HS-27A (cell line): ENCODE measurements at regions not wholly inside any gene's neighbourhood (a gene's known extent, or its start where the extent isn't known, plus 50 kb on each side); places are given as distances from the start of the nearest gene placed in this dataset.

Experiments
- DNase-seq: peaks from one replicate; pipeline ENCODE4 v3.0.0-alpha.2; 2012; ENCODE audit warnings: low read depth, missing footprints

DNA sequence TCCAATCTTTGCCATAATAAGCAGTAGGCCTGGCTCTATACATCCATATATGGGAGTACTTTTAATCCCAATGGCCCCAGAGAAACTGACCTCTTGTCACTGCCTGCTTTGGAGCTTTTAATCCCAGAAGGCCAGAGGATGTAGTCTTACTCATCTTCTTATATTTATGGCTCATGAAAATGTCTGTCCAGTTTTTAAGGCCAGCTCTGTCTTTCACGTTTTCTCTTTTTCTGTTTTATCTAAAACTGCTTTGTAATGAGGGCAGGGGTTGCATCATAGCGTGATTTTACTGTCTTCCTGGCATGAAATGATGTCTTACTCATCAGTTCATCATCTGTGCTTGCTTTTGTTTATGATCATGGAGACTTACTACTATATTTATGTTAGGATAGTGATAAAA, 1094.9 kb downstream of the MAT2B start:
- DNase-seq = no peak

DNA sequence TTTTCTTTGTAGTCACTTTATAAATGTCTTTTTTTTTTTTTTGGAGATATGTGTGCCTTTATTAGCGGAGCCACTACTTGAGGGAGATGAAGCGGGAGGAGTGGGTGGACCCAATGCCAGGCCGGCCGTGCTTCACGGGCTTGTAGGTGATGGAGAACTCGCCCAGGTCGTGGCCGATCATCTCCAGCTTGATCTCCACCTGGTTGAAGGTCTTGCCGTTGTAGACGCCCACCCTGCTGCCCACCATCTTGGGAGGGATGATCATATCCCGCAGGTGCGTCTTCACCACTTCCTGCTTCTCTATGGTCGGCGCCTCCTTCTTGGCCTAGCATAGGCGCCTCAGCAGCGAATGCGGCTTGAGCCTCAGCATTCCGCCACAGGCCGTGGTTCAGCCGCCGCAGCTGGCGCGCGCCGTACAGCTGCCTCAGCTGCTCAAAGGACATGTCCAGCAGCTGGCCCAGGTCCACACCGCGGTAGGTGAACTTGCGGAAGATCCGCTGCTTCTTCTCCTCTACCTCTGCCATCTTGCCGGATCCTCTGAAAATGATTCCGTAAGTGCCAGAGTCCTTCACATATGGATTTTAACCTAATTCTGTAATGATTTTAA, 1095.6 kb downstream of the MAT2B start:
- no peak for DNase-seq

GRCh38 chr5:164608507-164608906, 1103.1 kb downstream of the MAT2B start:
- no peak for DNase-seq

DNA sequence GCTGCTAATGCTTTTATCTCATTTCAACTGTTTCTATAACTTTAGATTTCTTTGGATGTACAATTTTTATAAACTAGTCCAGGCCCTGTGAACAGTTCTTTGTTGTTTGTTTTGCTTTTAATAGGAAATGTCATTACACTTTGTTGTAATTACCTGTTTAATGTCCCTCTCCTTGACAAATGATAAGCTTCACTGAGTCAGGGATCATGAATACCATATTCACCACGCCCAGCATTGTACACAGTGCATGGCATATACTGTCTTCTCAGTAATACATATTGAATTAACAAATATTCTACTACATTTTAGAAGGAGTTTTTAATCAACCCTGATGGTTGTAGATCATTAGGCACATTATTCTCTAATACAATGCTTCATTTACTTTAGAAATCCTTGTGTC, 1105.0 kb downstream of the MAT2B start:
- DNase-seq = no peak

- no peak for DNase-seq
Observed at GRCh38 chr5:164614707-164615106, 1109.3 kb downstream of the MAT2B start.

- no peak for DNase-seq
Observed at GRCh38 chr5:164617290-164617689, 1111.9 kb downstream of the MAT2B start.

DNA sequence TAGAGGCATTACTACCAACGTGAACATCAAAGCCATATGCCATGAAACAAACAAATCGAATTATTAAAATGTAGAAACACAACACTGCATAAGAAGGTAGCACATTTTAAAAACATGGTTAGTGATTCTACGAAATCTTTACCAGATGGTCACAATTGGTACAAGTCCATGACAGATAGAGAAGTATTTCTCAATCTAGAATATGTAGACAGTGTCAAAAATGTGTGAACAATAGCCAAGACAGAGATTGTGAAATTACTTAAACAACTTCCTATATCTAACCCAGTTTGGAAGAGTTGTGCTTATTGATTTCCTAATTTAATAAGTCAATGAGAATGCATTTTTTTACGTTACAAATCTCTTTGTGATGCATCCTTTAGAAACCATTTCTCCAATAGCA, 1121.6 kb downstream of the MAT2B start:
- DNase-seq = no peak

DNA sequence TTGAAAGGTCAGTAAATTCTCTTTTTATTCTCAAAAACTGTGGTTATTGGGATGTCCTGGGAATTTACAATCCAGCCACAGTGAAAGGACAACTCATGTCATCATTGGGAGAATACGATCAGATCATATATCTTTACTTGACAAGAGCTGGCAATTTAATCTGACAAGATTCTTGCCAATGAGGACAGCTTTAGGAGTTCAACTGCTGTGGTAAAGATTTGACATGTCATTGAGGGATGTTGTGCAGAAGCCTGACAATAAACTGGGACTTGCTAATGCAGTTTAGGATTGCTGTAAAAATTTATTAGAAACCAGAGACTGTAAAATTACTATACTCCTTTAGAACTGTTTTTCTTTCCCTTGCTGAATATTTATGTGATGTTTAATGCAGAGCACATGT, 1131.0 kb downstream of the MAT2B start:
- no peak for DNase-seq

GRCh38 chr5:164637931-164638521, 1132.6 kb downstream of the MAT2B start:
- DNase-seq = no peak

GRCh38 chr5:164649266-164649665, 1143.8 kb downstream of the MAT2B start:
- DNase-seq = no peak

GRCh38 chr5:164650427-164650826, 1145.0 kb downstream of the MAT2B start:
- DNase-seq = no peak

DNA sequence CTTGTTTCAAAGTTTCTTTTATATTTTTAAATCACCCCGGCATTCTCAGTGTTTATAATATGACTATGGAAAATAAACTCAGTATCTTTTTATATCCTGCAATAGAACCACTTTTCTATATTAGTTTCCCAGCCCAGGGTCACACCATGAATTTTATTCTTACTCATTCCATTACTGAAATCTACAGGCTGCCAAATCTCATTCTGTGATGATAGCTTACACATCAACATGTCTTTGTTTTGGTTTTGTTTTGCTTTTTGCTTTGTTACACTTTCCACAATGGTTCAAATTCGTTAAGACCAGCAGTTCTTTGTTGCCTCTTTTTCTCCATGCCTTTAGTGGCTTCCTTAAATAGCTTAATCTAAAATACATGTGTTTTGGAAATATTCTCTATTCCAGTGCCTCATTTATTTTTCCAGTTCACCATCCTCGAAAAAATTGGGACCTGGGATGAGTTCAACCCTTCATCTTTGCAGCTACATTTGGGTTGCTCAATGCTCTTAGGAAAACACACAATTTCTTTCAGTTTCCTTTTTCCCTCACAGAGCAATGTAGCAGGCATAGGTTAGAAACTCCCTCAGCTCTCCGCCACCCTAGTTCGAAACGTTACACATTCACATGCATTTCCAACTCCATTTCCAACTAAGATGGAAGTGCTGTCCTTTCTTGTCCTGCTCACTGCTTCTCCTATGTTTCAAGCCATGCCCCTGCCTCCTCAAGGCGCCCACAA, 1146.3 kb downstream of the MAT2B start:
- no peak for DNase-seq

DNA sequence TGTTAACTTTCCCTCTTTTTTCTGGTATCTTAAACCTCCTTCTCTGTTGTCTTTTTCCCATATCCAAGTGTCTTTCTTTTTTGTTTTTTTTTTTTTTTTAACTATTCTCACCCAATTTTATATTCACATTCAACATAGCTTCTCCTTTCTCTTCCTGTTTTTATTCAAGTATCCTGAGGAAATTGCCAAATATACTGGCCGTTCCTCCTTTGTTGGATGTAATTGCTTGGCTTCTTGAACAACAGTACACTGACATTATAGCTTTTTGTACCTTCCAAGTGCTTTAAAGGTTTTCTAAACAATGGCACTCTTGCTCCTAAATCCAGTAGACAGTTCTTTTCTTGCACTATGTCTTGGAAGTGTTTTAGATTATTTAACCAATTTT, 1146.8 kb downstream of the MAT2B start:
- DNase-seq = no peak

DNA sequence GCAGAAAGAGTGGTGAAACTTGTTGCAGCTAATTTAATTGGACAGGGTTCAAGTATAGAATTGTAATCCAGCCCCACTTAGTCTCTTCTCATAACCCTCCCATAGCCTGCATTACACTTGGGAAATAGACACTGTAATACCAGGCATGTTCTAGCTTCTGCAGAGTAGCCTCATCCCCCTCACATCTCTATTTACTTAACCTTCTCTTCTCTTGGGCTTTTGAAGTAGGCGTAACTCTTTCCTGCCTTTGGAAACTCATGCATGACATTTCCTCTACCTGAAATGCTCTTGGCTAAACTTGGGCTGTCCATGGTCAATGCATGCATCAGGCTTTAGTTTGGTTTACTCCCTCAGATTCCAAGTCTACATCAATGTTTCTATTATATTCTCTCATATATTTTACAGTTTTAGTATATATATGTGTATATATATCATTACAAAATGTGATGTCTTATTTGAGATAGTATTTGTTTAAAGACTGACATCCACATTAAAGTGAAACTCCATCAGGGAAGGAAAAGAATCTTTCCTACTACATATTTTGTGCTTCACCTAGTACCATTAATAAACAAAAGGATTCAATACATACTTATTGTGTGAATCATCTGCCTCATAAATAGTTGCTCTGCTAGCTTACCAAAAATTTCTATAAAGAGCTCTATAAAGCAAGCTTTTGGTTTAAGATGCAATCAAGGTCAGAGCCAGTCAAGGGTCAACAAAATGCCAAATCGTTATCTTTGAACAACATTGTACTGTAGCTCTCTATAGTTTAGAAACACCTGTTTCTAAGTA, 1158.0 kb downstream of the MAT2B start:
- no peak for DNase-seq

DNA sequence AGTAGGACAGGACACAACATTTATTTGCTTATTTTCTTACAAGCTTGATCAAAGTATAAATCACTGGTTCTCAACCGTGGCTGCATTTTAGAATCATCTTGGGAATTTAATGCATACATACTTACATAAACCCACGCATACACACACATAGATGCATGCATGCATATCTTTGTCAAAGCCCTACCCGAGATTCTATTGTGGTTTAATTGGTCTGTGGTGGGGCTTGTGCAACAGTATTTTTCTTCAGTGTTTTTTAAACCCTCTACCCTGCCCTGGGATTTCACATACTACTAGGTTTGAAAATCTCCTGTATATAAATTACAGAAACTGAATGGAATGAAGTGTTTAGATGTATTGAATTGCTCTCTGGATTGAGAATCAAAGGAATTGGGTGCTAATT, 1166.2 kb downstream of the MAT2B start:
- DNase-seq = no peak

DNA sequence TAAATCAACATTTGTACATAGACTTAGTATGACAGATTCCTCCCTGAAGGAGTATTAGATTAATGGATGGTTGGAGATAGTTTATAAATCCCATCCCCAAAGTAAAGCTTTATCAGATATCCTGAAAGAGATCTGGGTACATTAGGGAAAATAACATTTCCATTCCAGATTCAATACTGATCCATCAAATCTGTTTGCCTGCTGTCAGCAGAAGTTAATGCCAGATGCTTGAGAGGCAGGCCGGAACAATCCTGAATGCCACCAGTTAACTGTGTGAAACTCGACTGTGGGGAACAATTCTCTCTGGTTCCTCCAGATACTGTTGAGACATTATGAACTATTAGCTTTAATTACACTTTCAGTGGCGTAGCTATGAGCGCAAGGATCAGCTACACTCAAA, 1166.8 kb downstream of the MAT2B start:
- DNase-seq = no peak

- DNase-seq = no peak
Observed at GRCh38 chr5:164672931-164673694, 1167.7 kb downstream of the MAT2B start.

DNA sequence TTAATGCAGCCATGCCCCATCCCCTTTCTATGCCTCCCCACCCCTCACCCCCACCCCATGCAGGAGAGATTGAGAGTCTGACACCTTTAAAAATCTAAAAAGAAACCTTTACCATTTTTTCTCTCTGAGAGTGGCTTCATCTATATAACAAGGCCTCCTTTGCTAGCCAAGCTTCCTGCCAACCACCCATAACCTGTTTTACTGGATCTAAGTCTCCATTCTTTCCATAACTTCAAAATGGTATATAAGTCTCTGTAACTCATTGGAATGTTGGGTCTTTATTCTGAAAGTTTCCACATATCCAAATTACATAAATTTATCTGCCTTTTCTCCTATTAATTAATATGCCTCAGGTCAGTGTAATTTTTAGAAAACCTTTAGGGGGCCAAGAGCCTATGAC, 1174.0 kb downstream of the MAT2B start:
- no peak for DNase-seq

GRCh38 chr5:164680216-164680615, 1174.8 kb downstream of the MAT2B start:
- DNase-seq = no peak

DNA sequence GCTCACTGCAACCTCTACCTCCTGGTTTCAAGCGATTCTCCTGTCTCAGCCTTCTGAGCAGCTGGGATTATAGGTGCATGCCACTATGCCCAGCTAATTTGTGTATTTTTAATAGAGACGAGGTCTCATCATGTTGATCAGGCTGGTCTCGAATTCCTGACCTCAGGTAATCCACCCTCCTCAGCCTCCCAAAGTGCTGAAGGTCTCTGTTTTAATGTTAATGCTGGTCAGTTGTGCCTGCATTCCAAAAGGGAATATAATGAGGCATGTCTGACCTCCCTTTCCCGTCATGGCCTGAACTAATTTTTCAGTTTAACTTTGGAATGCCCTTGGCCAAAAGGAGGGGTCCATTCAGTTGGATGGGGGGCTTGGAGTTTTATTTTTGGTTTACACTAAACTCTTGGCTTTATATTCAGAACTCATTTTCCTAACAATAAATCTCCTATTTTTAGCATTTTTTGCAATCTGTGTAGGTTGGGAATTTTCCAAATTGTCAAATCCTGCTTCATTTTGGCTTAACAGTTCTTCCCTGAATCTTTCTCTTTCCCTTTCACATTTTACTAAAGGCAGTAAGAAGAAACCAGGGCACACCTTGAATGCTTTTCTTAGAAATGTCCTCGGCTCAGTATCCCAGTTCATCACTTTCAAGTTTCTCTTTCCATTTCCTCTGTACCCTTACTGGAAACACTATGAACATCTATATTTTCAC, 1175.5 kb downstream of the MAT2B start:
- DNase-seq = no peak

DNA sequence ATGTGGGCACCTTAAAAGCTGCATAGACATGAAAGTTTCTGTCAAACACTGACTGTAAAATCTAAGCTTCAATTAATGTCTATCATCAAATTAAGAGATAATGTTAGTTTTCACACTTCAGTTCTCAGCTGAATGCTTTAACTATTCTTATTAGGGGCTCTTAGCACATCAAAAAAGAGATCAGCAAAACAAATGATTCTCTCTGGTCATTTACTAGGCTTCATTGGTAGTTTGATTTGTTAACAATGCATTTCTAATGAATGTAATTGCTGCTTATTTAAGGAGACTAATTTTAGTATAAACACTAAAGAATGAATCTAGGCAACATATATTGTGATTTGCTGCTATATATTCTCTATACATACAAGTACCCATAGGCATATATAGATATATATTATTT, 1182.0 kb downstream of the MAT2B start:
- no peak for DNase-seq
